ENCODE measurements at regions not wholly inside any gene's neighbourhood (a gene's known extent, or its start where the extent isn't known, plus 50 kb on each side); places are given as distances from the start of the nearest gene placed in this dataset.

DNA sequence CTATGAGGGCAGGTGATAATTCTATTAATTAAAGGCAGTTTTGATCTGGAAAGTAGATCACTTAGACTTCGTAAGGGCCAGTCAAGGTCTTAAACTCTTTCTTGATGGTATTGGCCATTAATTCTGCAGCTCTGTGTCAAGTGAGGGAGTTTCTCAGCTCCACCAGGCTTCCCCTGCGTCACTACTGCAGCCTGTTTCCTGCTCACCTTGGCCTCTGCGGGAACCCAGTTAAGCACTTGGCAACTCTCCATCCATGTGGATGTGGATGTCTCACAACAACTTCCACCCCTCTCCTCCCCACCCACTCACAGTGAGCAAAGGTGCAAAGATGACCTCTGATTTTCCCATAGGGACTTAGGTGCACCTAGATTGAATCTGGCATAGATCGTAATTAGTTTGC lies 191.6 kb downstream of the PLK2 start:
- TF ChIP-seq, protein P1, sequence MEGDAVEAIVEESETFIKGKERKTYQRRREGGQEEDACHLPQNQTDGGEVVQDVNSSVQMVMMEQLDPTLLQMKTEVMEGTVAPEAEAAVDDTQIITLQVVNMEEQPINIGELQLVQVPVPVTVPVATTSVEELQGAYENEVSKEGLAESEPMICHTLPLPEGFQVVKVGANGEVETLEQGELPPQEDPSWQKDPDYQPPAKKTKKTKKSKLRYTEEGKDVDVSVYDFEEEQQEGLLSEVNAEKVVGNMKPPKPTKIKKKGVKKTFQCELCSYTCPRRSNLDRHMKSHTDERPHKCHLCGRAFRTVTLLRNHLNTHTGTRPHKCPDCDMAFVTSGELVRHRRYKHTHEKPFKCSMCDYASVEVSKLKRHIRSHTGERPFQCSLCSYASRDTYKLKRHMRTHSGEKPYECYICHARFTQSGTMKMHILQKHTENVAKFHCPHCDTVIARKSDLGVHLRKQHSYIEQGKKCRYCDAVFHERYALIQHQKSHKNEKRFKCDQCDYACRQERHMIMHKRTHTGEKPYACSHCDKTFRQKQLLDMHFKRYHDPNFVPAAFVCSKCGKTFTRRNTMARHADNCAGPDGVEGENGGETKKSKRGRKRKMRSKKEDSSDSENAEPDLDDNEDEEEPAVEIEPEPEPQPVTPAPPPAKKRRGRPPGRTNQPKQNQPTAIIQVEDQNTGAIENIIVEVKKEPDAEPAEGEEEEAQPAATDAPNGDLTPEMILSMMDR (IDR thresholded peaks at IDR 0.05; ENCODE audit: unreplicated experiment), result no peak
- DNase-seq (ENCODE audit: low spot score, unreplicated experiment), result no peak
- no peaks in the 10 kb centered on the region for H3K27me3 Mint-ChIP-seq
- no peak overlapping the region for H3K27ac Mint-ChIP-seq
- H3K36me3 Mint-ChIP-seq (ENCODE audit: insufficient read depth), result no peaks in the 10 kb centered on the region
- peaks cover 2% of the 10 kb centered on the region for H3K4me1 Mint-ChIP-seq (ENCODE audit: low read depth)
- H3K4me3 Mint-ChIP-seq (ENCODE audit: low read depth), result no peak overlapping the region
- H3K9me3 Mint-ChIP-seq (ENCODE audit: low read depth), result no peaks in the 10 kb centered on the region

DNA sequence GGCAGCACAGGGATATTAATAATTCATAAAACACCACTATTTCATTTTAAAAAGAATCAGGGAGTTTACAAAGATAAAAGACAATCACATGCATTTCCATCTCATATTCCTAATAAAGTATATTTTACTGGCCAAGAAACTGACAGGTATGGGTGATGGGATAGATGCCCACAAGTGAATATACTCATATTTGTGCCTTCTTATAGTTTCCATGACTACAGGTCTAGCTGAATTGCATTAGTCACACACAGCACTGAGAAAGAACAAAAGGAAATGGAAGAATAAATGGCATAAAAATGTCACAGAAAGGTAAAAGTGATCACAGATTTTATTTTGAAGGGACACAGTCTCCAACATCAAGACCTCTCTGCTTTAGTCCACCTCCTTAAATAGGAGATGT lies 193.5 kb downstream of the PLK2 start:
- H3K27me3 Mint-ChIP-seq, result no peaks in the 10 kb centered on the region
- no peaks in the 10 kb centered on the region for H3K9me3 Mint-ChIP-seq (ENCODE audit: low read depth)
- H3K27ac Mint-ChIP-seq, result no peak overlapping the region

GRCh38 chr5:58265246-58265930 lies 194.5 kb downstream of the PLK2 start:
- Mint-ChIP-seq H3K4me1 (ENCODE audit: low read depth) (no peaks in the 10 kb centered on the region), H3K9me3 (ENCODE audit: low read depth) (no peaks in the 10 kb centered on the region), H3K4me3 (ENCODE audit: low read depth) (no peak overlapping the region), H3K27me3 (no peaks in the 10 kb centered on the region), H3K36me3 (ENCODE audit: insufficient read depth) (no peaks in the 10 kb centered on the region), H3K27ac (no peak overlapping the region)
- no peak for DNase-seq (ENCODE audit: low spot score, unreplicated experiment)
- TF ChIP-seq, protein P1 (IDR thresholded peaks at IDR 0.05; ENCODE audit: unreplicated experiment), result no peak

More for the DNA sequence above, 193.5 kb downstream of the PLK2 start:
- no peak overlapping the region for H3K4me3 Mint-ChIP-seq (ENCODE audit: low read depth)
- H3K4me1 Mint-ChIP-seq (ENCODE audit: low read depth), result no peaks in the 10 kb centered on the region
- DNase-seq (ENCODE audit: low spot score, unreplicated experiment), result no peak
- TF ChIP-seq, protein P1 (IDR thresholded peaks at IDR 0.05; ENCODE audit: unreplicated experiment), result no peak
- H3K36me3 Mint-ChIP-seq (ENCODE audit: insufficient read depth), result no peaks in the 10 kb centered on the region

- H3K27me3 Mint-ChIP-seq, result no peaks in the 10 kb centered on the region
- TF ChIP-seq, protein P1 (IDR thresholded peaks at IDR 0.05; ENCODE audit: unreplicated experiment), result no peak
- H3K36me3 Mint-ChIP-seq (ENCODE audit: insufficient read depth), result no peaks in the 10 kb centered on the region
- H3K4me3 Mint-ChIP-seq (ENCODE audit: low read depth), result no peak overlapping the region
- DNase-seq (ENCODE audit: low spot score, unreplicated experiment), result no peak
- peaks cover 9% of the 10 kb centered on the region for H3K4me1 Mint-ChIP-seq (ENCODE audit: low read depth)
- no peak overlapping the region for H3K27ac Mint-ChIP-seq
- no peaks in the 10 kb centered on the region for H3K9me3 Mint-ChIP-seq (ENCODE audit: low read depth)
These were observed 195.6 kb downstream of the PLK2 start for GRCh38 chr5:58264276-58264675.

DNA sequence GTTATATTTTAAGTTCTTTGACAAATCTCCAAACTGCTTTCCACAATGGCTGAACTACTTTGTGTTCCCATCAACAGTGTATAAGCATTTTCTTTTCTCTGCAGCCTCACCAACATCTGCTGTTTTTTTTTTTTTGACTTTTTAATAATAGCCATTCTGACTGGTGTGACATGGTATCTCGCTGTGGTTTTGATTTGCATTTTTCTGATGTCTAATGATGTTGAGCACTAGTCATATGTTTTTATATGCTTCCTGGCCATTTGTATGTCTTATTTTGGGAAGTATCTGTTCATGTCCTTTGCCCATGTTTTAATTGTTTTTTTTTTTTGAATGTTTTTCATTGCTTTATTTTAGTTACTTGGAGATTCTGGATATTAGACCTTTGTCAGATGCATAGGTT lies 196.6 kb downstream of the PLK2 start:
- Mint-ChIP-seq H3K9me3 (ENCODE audit: low read depth) (no peaks in the 10 kb centered on the region), H3K4me1 (ENCODE audit: low read depth) (peaks cover 10% of the 10 kb centered on the region), H3K36me3 (ENCODE audit: insufficient read depth) (no peaks in the 10 kb centered on the region), H3K27me3 (no peaks in the 10 kb centered on the region), H3K27ac (no peak overlapping the region), H3K4me3 (ENCODE audit: low read depth) (no peak overlapping the region)
- TF ChIP-seq, protein P1 (IDR thresholded peaks at IDR 0.05; ENCODE audit: unreplicated experiment), result no peak
- DNase-seq (ENCODE audit: low spot score, unreplicated experiment), result no peak
